Panc1 (cell line): ENCODE measurements at regions not wholly inside any gene's neighbourhood (a gene's known extent, or its start where the extent isn't known, plus 50 kb on each side); places are given as distances from the start of the nearest gene placed in this dataset.

Source experiments
- ATAC-seq: fragments of 200-7000 bp; cut with Tn5 transposase; 2 replicates; pipeline ENCODE4 v1.9.1; 2020; ENCODE audit warnings: mild to moderate bottlenecking, moderate library complexity
- BruUV-seq: library from RNA; stranded (reverse); fragments of 400-500 nt; replicated peaks from 2 replicates; lab custom pipeline; 2021; lab: Mats Ljungman, UMichigan
- CTCF ChIA-PET: fragments of 300-600 bp; sonication (Branson Sonifier 250); formaldehyde crosslinking; loops from one replicate; lab custom pipeline; 2022; ENCODE audit warnings: antibody characterized with exemption; lab: Charles Lee
- POLR2A ChIA-PET: fragments of 300-600 bp; sonication (Branson Sonifier 250); formaldehyde crosslinking; loops from one replicate; lab custom pipeline; 2022; ENCODE audit warnings: antibody characterized with exemption; lab: Charles Lee
- DNase-seq: peaks from one replicate; pipeline ENCODE4 v3.0.0-alpha.2; 2010; ENCODE audit warnings: low read depth, low spot score
- H3K27ac ChIP-seq: 2 replicates; pipeline ENCODE4 v1.5.1; 2011; ENCODE audit warnings: mild to moderate bottlenecking, low read length, inconsistent platforms
- H3K27me3 ChIP-seq: fragments of 200-500 bp; sonication (Bioruptor generic); 2 replicates; pipeline ENCODE4 v1.6.0; 2014; ENCODE audit warnings: low read length, inconsistent platforms; ENCODE audit not compliant: control insufficient read depth, insufficient read depth
- H3K36me3 ChIP-seq: fragments of 200-500 bp; sonication (Bioruptor generic); 2 replicates; pipeline ENCODE4 v1.5.1; 2014; ENCODE audit warnings: inconsistent platforms, mild to moderate bottlenecking, low read length, moderate library complexity; ENCODE audit not compliant: control insufficient read depth, insufficient read depth
- H3K4me1 ChIP-seq: 2 replicates; pipeline ENCODE4 v1.5.1; 2011; ENCODE audit warnings: inconsistent platforms, mild to moderate bottlenecking, low read length, moderate library complexity; ENCODE audit not compliant: control insufficient read depth, insufficient read depth
- H3K4me3 ChIP-seq, 2 experiments: 2 replicates each; pipeline ENCODE4 v1.5.1; 2011 to 2012; ENCODE audit warnings: low read depth in 2 of 2, low read length in 2 of 2, mild to moderate bottlenecking in 2 of 2, inconsistent platforms in 1 of 2, moderate library complexity in 1 of 2
- H3K9me3 ChIP-seq: fragments of 200-500 bp; sonication (Bioruptor generic); 2 replicates; pipeline ENCODE4 v1.5.1; 2014; ENCODE audit warnings: low read depth, mild to moderate bottlenecking, inconsistent platforms, low read length, moderate library complexity; ENCODE audit not compliant: control insufficient read depth, insufficient read depth
- CTCF ChIP-seq: fragments of 450-650 bp; IDR thresholded peaks from 2 replicates; pipeline ENCODE4 v1.5.1; 2017; ENCODE audit warnings: mild to moderate bottlenecking
- POLR2AphosphoS5 ChIP-seq: IDR thresholded peaks from 2 replicates; pipeline ENCODE4 v1.6.1; 2012; ENCODE audit warnings: mild to moderate bottlenecking, low read depth, low read length, moderate library complexity
- SIN3A ChIP-seq: IDR thresholded peaks from 2 replicates; pipeline ENCODE4 v1.6.1; 2012; ENCODE audit warnings: low read depth, mild to moderate bottlenecking, low read length, moderate library complexity, borderline replicate concordance; ENCODE audit not compliant: insufficient read depth
- TCF7L2 ChIP-seq: IDR thresholded peaks from 2 replicates; pipeline ENCODE4 v1.6.1; 2011; ENCODE audit warnings: mild to moderate bottlenecking, low read depth, low read length, inconsistent platforms
- in situ Hi-C: cut with HindIII; loops from 2 replicates; pipeline ENCODE4 v1.10.0; 2016; ENCODE audit warnings: low sequenced_read_pairs, low pct_unique_long_range_greater_than_20kb
- intact Hi-C: fragments of 100-400 bp; cut with micrococcal nuclease; formaldehyde crosslinking; loops from one replicate; pipeline ENCODE4 v1.10.0; 2022; ENCODE audit not compliant: unreplicated experiment
- TF ChIP-seq, protein P1 (sequence below), 2 experiments: IDR thresholded peaks; 2 replicates each; pipeline ENCODE4 v1.6.1; 2011 to 2012; ENCODE audit warnings: low read depth in 2 of 2, control low read depth in 1 of 2, low read length in 1 of 2, mild to moderate bottlenecking in 1 of 2, moderate library complexity in 1 of 2; ENCODE audit not compliant: insufficient read depth in 1 of 2

DNA sequence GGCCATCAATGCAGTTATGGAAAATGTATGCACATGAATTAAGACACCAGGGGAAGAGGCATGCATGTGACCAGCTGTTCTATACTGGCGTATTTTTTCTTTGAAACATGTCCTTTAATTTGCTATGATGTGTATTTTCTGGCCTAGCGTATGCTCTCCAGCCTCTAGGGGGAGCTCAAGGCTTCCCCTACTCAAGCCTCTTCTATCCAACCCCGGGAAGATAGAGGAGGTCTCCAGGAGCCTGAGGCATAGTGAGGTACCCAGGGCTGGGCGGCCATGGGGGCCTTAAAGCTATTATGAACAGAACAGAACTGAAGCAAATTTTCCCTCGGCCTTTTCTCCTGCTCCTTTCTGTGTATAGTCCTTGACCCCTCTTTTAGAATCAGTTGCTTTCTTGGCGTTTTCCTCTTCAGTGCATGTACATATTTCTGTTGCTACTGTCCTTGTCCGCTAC lies 528.9 kb downstream of the MAFB start:
- ChIA-PET CTCF (no interaction called here), POLR2A (no interaction called here)
- H3K27me3 ChIP-seq = no peaks in the 10 kb centered on the region
- intact Hi-C loops = loop anchor here (5.0 kb wide), 1 partner anchor 527 kb away; the partner anchor contains the start of gene MAFB
- DNase-seq (peak; percentile 22), ATAC-seq (peak; percentile 76; the same call in 1 of the 2 replicates)
- TF ChIP-seq TCF7L2 (no peak), CTCF (peak; percentile 79)
- no peaks in the 10 kb centered on the region for H3K9me3 ChIP-seq
- in situ Hi-C loops = no loop called here
- no peaks in the 10 kb centered on the region for H3K4me1 ChIP-seq
- H3K27ac ChIP-seq = no peak overlapping the region
- BruUV-seq = no TSS peak
- no peaks in the 10 kb centered on the region; the same call in 1 of the 2 replicates for H3K36me3 ChIP-seq
- H3K4me3 ChIP-seq = no peak overlapping the region

DNA sequence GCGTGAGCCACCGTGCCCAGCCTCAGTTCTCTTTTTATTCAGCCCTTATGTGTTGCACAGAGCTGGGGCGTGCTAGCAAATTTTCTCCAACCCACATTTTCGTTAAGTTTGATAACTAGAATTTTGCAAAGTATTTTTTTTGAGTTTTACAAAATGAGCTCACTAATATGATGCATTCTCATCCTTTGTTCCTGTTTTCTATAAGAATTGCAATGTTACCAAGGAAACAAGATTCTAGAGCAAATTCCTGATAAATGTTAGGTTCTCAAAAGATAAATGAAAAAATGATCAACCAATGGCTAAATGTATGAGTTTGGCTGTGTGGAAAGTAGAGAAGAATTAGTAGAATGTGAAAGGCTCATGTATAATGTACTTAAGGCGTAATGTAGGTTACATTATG lies 529.8 kb downstream of the MAFB start:
- intact Hi-C loops (no loop called here), in situ Hi-C loops (no loop called here)
- CTCF ChIA-PET = no interaction called here
- Histone ChIP-seq H3K36me3 (no peaks in the 10 kb centered on the region; the same call in 1 of the 2 replicates), H3K9me3 (no peaks in the 10 kb centered on the region), H3K27ac (no peak overlapping the region), H3K4me1 (no peaks in the 10 kb centered on the region), H3K4me3 (no peak overlapping the region), H3K27me3 (no peaks in the 10 kb centered on the region)
- TF ChIP-seq, protein P1, sequence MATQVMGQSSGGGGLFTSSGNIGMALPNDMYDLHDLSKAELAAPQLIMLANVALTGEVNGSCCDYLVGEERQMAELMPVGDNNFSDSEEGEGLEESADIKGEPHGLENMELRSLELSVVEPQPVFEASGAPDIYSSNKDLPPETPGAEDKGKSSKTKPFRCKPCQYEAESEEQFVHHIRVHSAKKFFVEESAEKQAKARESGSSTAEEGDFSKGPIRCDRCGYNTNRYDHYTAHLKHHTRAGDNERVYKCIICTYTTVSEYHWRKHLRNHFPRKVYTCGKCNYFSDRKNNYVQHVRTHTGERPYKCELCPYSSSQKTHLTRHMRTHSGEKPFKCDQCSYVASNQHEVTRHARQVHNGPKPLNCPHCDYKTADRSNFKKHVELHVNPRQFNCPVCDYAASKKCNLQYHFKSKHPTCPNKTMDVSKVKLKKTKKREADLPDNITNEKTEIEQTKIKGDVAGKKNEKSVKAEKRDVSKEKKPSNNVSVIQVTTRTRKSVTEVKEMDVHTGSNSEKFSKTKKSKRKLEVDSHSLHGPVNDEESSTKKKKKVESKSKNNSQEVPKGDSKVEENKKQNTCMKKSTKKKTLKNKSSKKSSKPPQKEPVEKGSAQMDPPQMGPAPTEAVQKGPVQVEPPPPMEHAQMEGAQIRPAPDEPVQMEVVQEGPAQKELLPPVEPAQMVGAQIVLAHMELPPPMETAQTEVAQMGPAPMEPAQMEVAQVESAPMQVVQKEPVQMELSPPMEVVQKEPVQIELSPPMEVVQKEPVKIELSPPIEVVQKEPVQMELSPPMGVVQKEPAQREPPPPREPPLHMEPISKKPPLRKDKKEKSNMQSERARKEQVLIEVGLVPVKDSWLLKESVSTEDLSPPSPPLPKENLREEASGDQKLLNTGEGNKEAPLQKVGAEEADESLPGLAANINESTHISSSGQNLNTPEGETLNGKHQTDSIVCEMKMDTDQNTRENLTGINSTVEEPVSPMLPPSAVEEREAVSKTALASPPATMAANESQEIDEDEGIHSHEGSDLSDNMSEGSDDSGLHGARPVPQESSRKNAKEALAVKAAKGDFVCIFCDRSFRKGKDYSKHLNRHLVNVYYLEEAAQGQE (IDR thresholded peaks at IDR 0.05; ENCODE audit: insufficient read depth in 1 of 2, low read depth in 2 of 2, low read length in 1 of 2) = no peak
- TF ChIP-seq SIN3A = no peak
- TF ChIP-seq CTCF = no peak
- no peak for TF ChIP-seq POLR2AphosphoS5
- DNase-seq = no peak
- no peak for ATAC-seq
- BruUV-seq = no TSS peak
- POLR2A ChIA-PET = no interaction called here
